IPS-18a (cell line): ENCODE measurements at regions not wholly inside any gene's neighbourhood (a gene's known extent, or its start where the extent isn't known, plus 50 kb on each side); places are given as distances from the start of the nearest gene placed in this dataset.

Experiments used
- H3K27ac ChIP-seq: one replicate; pipeline ENCODE4 v1.5.1; 2013; ENCODE audit warnings: low read length
- H3K27me3 ChIP-seq: one replicate; pipeline ENCODE4 v1.6.1; 2013; ENCODE audit warnings: mild to moderate bottlenecking, low read length; ENCODE audit not compliant: control insufficient read depth, insufficient read depth
- H3K36me3 ChIP-seq: one replicate; pipeline ENCODE4 v1.6.1; 2013; ENCODE audit warnings: low read depth, low read length; ENCODE audit not compliant: control insufficient read depth
- H3K4me1 ChIP-seq: one replicate; pipeline ENCODE4 v1.6.1; 2013; ENCODE audit warnings: low read depth, low read length; ENCODE audit not compliant: control insufficient read depth
- H3K4me3 ChIP-seq: one replicate; pipeline ENCODE4 v1.5.1; 2013; ENCODE audit warnings: low read length
- H3K9ac ChIP-seq: one replicate; pipeline ENCODE4 v1.6.1; 2013; ENCODE audit warnings: mild to moderate bottlenecking, low read length, moderate library complexity
- H3K9me3 ChIP-seq: one replicate; pipeline ENCODE4 v1.6.1; 2013; ENCODE audit warnings: low read depth, low read length; ENCODE audit not compliant: control insufficient read depth

- H3K36me3 ChIP-seq: no peaks in the 10 kb centered on the region
- H3K4me3 ChIP-seq: no peak overlapping the region
- no peak overlapping the region for H3K9ac ChIP-seq
- H3K27me3 ChIP-seq: no peaks in the 10 kb centered on the region
- no peak overlapping the region for H3K27ac ChIP-seq
- no peaks in the 10 kb centered on the region for H3K9me3 ChIP-seq
- H3K4me1 ChIP-seq: no peaks in the 10 kb centered on the region
Observed at GRCh38 chr10:4498711-4499251, 327.2 kb upstream of the AKR1E2 start.

DNA sequence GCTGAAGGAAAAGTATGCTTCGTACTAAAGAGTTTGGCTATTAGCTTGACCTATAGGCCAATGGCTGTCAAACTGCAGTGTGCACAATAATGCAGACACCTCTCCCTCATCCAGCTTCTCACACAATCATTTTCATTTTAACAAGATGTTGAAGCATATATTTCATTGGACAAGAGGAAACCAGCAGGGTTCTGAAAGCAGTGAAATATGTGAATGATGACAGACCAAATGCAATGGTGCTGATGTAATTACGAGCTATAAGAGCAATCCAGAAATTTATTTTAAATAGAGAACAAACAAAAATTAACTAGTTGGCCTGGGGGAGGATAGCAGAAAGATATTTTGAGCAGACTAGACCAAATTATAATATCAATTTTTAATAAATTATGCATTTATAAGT lies 331.5 kb upstream of the AKR1E2 start:
- H3K9me3 ChIP-seq: no peaks in the 10 kb centered on the region

GRCh38 chr10:4492202-4492601 lies 333.8 kb upstream of the AKR1E2 start:
- Histone ChIP-seq H3K36me3 (no peaks in the 10 kb centered on the region), H3K9me3 (no peaks in the 10 kb centered on the region), H3K9ac (no peak overlapping the region), H3K4me1 (no peaks in the 10 kb centered on the region), H3K27me3 (no peaks in the 10 kb centered on the region), H3K27ac (no peak overlapping the region), H3K4me3 (no peak overlapping the region)

More for the DNA sequence above, 331.5 kb upstream of the AKR1E2 start:
- Histone ChIP-seq H3K36me3 (no peaks in the 10 kb centered on the region), H3K4me3 (no peak overlapping the region), H3K27ac (no peak overlapping the region), H3K27me3 (no peaks in the 10 kb centered on the region), H3K9ac (no peak overlapping the region), H3K4me1 (no peaks in the 10 kb centered on the region)

DNA sequence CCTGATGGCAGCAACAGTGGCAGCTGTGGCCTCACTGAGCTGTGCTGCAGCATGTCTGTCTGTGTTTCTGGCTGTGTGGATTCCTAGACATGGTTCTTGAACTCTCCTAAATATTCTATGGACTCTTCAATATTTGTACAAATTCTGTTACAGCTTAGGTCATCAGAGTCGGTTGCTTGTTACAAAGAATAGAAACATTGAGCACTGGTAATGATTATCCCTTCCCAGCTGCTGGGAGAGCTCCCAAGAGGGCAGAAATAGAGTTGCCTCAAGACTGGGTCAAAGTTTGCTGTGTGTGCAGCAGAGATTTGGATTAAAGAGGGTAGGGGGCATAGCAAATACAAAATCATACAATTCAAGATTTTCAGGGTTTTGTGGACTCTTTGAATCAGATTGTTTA lies 337.1 kb upstream of the AKR1E2 start:
- Histone ChIP-seq H3K27me3 (no peaks in the 10 kb centered on the region), H3K36me3 (no peaks in the 10 kb centered on the region), H3K4me1 (no peaks in the 10 kb centered on the region), H3K9ac (no peak overlapping the region), H3K9me3 (no peaks in the 10 kb centered on the region), H3K27ac (no peak overlapping the region), H3K4me3 (no peak overlapping the region)

DNA sequence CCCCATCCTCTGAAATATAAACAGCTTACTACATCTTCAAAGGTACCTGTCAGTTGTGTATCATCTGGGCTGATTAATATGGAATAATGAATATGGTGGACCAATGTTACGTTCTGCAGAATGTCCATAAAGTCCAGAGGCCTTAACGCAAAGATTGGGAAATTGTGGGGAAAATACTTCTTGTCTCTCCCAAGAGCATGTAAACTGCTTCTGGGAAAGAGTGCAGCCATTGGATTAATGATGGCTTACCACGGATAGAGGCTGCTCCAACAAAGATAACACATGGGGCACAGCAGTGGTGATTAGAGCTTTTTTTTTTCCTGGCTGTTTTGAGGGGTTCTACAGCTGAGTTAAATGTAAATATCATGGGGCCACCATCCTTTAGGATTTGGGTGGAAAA lies 340.4 kb upstream of the AKR1E2 start:
- Histone ChIP-seq H3K4me1 (no peaks in the 10 kb centered on the region), H3K36me3 (no peaks in the 10 kb centered on the region), H3K27me3 (no peaks in the 10 kb centered on the region)

DNA sequence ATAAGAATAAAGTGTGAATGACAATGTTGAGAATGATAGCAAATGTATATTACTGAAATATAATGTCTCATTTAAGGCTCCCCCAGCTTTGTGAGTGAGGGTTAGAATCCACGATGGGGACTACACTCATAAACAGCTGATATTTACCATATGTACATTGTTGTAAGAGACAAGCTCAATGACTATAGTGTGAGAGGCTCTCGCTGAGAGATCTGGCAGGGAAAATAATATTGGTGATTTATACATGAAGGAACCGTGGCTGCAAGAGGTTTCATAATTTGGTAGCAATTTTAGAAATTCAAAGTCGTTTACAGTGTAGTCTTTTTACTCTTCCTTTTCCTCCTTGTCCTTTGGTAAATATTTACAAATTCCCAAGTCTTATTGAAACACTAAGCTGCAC lies 342.2 kb upstream of the AKR1E2 start:
- no peaks in the 10 kb centered on the region for H3K36me3 ChIP-seq
- H3K9me3 ChIP-seq: no peaks in the 10 kb centered on the region
- H3K4me1 ChIP-seq: no peaks in the 10 kb centered on the region
- H3K27me3 ChIP-seq: no peaks in the 10 kb centered on the region
- H3K27ac ChIP-seq: no peak overlapping the region
- H3K9ac ChIP-seq: no peak overlapping the region
- no peak overlapping the region for H3K4me3 ChIP-seq

More for the DNA sequence above, 340.4 kb upstream of the AKR1E2 start:
- H3K9me3 ChIP-seq: no peaks in the 10 kb centered on the region
- H3K9ac ChIP-seq: no peak overlapping the region
- H3K4me3 ChIP-seq: no peak overlapping the region
- H3K27ac ChIP-seq: no peak overlapping the region

- Histone ChIP-seq H3K27me3 (no peaks in the 10 kb centered on the region), H3K27ac (no peak overlapping the region), H3K4me3 (no peak overlapping the region), H3K9ac (no peak overlapping the region), H3K9me3 (no peaks in the 10 kb centered on the region), H3K4me1 (peaks cover 1% of the 10 kb centered on the region), H3K36me3 (no peaks in the 10 kb centered on the region)
Observed at GRCh38 chr10:4482659-4483058, 343.3 kb upstream of the AKR1E2 start.

GRCh38 chr10:4481192-4481591 lies 344.8 kb upstream of the AKR1E2 start:
- peaks cover 5% of the 10 kb centered on the region for H3K4me1 ChIP-seq
- H3K27ac ChIP-seq: no peak overlapping the region
- H3K9me3 ChIP-seq: no peaks in the 10 kb centered on the region
- no peak overlapping the region for H3K4me3 ChIP-seq
- no peaks in the 10 kb centered on the region for H3K27me3 ChIP-seq
- no peak overlapping the region for H3K9ac ChIP-seq
- no peaks in the 10 kb centered on the region for H3K36me3 ChIP-seq

DNA sequence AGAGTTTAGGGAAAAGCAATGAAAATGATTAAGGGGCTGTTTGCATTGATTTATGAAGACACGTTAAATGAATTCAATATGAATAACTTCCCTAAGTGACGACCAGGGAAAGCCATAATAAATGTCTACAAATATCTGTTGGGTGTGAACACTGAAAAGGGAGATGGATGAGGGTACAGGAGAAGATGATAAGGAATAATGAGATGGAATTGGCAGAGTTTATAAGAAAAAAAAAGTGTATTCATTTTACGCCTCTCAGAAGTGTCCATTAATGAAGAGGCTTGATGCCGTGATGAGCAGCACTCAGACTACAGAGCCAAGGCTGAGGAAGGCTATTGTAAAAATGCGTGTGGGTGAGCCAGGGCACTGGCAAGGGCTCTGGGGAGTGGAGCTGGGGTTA lies 346.7 kb upstream of the AKR1E2 start:
- peaks cover 9% of the 10 kb centered on the region for H3K4me1 ChIP-seq
- no peaks in the 10 kb centered on the region for H3K36me3 ChIP-seq
- no peak overlapping the region for H3K27ac ChIP-seq
- H3K9ac ChIP-seq: no peak overlapping the region
- no peaks in the 10 kb centered on the region for H3K27me3 ChIP-seq
- H3K4me3 ChIP-seq: no peak overlapping the region
- H3K9me3 ChIP-seq: no peaks in the 10 kb centered on the region

GRCh38 chr10:4477664-4478063 lies 348.3 kb upstream of the AKR1E2 start:
- H3K27me3 ChIP-seq: no peaks in the 10 kb centered on the region
- no peaks in the 10 kb centered on the region for H3K9me3 ChIP-seq
- no peak overlapping the region for H3K4me3 ChIP-seq
- no peak overlapping the region for H3K27ac ChIP-seq
- peaks cover 9% of the 10 kb centered on the region for H3K4me1 ChIP-seq
- H3K9ac ChIP-seq: no peak overlapping the region
- H3K36me3 ChIP-seq: no peaks in the 10 kb centered on the region

- Histone ChIP-seq H3K4me1 (peaks cover 9% of the 10 kb centered on the region), H3K4me3 (no peak overlapping the region), H3K36me3 (no peaks in the 10 kb centered on the region), H3K27me3 (no peaks in the 10 kb centered on the region), H3K27ac (no peak overlapping the region), H3K9ac (no peak overlapping the region), H3K9me3 (no peaks in the 10 kb centered on the region)
Observed at GRCh38 chr10:4475827-4476490, 350.0 kb upstream of the AKR1E2 start.

DNA sequence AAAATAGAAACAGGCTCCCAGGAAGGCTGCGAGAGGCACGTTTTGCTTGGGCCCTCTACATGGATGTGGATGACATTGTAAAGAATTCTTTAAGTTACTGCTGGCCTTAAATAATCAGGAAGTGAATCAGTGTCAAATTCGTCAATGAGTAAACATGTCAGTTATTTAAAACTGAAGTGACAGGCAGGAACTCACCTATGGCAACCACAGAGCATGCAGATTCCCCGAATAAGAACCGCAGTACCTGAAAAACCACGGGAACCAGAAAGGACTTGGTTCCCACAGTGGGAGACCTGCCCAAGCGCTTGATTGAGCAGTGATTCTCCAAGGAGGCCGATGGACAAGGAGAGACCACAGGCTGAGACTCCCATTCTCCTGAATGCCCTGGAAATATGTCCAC lies 351.2 kb upstream of the AKR1E2 start:
- no peaks in the 10 kb centered on the region for H3K27me3 ChIP-seq
- no peaks in the 10 kb centered on the region for H3K36me3 ChIP-seq
- H3K27ac ChIP-seq: no peak overlapping the region
- no peak overlapping the region for H3K9ac ChIP-seq
- no peak overlapping the region for H3K4me3 ChIP-seq
- no peaks in the 10 kb centered on the region for H3K9me3 ChIP-seq
- H3K4me1 ChIP-seq: peaks cover 9% of the 10 kb centered on the region
